ENCODE measurements at regions not wholly inside any gene's neighbourhood (a gene's known extent, or its start where the extent isn't known, plus 50 kb on each side); places are given as distances from the start of the nearest gene placed in this dataset.

DNA sequence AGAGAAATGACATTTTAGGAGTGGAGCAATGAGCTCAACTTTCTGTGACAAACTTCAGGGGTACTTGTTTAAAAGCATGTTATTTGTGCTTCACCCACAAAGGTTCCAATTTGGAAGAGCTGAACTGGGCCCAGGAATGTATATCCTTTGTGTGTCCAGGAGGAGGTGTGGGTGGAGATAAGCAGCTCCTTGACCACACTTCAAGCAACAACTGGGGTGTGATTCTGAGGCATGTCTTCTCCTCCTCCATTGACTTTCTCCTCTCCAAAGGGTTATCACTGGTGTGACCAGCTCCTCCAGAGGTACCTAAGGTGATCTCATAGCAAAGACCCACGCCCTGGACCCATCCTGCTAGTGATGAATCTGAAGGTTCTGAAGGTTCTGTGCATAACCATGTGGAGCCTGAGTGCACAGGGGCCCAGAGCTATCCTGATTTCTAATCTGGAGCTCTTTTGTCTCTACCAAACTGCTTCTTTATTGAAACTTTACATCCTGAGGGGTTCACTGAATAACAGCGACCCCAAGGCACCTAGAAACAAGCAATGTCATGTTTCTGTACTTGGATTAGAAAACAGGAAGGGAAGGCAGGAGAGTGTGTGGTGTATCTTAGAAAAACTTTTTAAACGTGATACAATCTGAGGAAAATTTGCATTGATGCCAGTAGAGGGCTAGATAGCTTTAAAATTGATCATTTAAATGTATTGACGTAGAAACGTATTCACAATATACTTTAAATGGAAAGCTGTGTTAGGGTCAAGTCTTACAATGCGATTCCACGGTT, 60.9 kb upstream of the CD93 start:
- Histone ChIP-seq H3K9me3 (ENCODE audit: control insufficient read depth in 2 of 2, insufficient read depth in 1 of 2, low read depth in 1 of 2, low read length in 1 of 2) (peaks cover 0 to 4% of the 10 kb centered on the region in 2 donors), H3K4me1 (ENCODE audit: control insufficient read depth in 3 of 3, insufficient read depth in 2 of 3, low read depth in 1 of 3, low read length in 2 of 3) (peaks cover 0 to 13% (median 4%) of the 10 kb centered on the region in 3 donors), H3K27me3 (ENCODE audit: control insufficient read depth in 3 of 3, insufficient read depth in 3 of 3, low read length in 3 of 3) (no peaks in the 10 kb centered on the region), H3K27ac (ENCODE audit: low read depth in 1 of 3, low read length in 2 of 3) (peak overlapping the region in 1 of 3 donors; percentile 94), H3K4me3 (ENCODE audit: low read depth in 1 of 3, low read length in 3 of 3) (no peak overlapping the region), H3K36me3 (ENCODE audit: control insufficient read depth in 3 of 3, insufficient read depth in 2 of 3, low read depth in 1 of 3, low read length in 3 of 3) (no peaks in the 10 kb centered on the region)
- DNase-seq (no peak), FAIRE-seq (no peak)
- WGBS, 3 donors: 68 to 85% (median 76%) methylated on average over 7 of the region's 7 CpGs

DNA sequence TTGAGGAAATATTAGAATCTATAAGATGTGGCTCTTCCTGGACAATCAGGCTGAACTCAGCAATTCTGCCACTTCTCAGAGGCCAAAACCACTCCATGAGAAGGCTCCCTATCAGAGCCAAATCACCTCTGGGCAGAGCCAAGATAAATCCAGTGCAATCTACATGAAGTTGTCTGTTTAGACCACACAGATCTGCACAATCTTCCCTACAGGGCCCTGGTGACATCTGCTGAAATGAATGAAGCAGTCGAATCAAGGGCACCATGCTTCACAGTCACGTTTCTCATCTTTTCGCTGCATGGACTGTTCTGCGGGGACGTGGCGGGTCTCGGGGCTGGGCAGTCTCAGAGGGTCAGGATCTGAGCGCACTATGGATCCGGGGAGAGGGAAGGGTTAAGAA, 60.1 kb upstream of the CD93 start:
- peaks cover 0 to 4% of the 10 kb centered on the region in 2 donors for H3K9me3 ChIP-seq (ENCODE audit: control insufficient read depth in 2 of 2, insufficient read depth in 1 of 2, low read depth in 1 of 2, low read length in 1 of 2)
- H3K4me3 ChIP-seq (ENCODE audit: low read depth in 1 of 3, low read length in 3 of 3): no peak overlapping the region
- peaks cover 0 to 5% (median 4%) of the 10 kb centered on the region in 3 donors for H3K4me1 ChIP-seq (ENCODE audit: control insufficient read depth in 3 of 3, insufficient read depth in 2 of 3, low read depth in 1 of 3, low read length in 2 of 3)
- no peak for FAIRE-seq
- H3K27me3 ChIP-seq (ENCODE audit: control insufficient read depth in 3 of 3, insufficient read depth in 3 of 3, low read length in 3 of 3): no peaks in the 10 kb centered on the region
- no peaks in the 10 kb centered on the region for H3K36me3 ChIP-seq (ENCODE audit: control insufficient read depth in 3 of 3, insufficient read depth in 2 of 3, low read depth in 1 of 3, low read length in 3 of 3)
- DNase-seq: no peak
- no peak overlapping the region for H3K27ac ChIP-seq (ENCODE audit: low read depth in 1 of 3, low read length in 2 of 3)
- 96 to 98% (median 96%) methylated on average over 9 of the region's 9 CpGs for WGBS, 3 donors

DNA sequence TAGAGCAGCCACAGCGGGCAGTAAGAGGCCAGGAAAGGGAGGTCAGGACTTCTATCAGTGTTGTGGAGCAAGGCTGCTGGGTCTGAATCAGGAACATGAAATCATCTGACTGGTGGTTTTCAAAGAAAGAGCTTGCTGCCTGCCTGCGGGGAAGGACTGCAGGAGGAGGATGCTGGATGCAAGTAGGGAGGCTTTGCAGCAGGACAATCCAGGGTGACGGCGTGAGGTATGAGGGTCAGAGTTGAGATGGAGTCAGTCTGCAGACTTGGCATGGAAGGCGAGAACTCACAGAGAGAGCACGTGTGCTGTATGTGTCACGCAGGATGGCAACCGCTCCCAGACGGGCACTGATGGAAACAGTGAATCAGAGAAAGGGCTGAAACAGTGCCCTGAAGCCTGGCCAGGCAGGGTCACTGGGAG, 59.2 kb upstream of the CD93 start:
- 79 to 87% (median 87%) methylated on average over 9 of the region's 9 CpGs for WGBS, 3 donors
- Histone ChIP-seq H3K4me1 (ENCODE audit: control insufficient read depth in 3 of 3, insufficient read depth in 2 of 3, low read depth in 1 of 3, low read length in 2 of 3) (peaks cover 0 to 5% (median 4%) of the 10 kb centered on the region in 3 donors), H3K4me3 (ENCODE audit: low read depth in 1 of 3, low read length in 3 of 3) (no peak overlapping the region), H3K9me3 (ENCODE audit: control insufficient read depth in 2 of 2, insufficient read depth in 1 of 2, low read depth in 1 of 2, low read length in 1 of 2) (peaks cover 0 to 4% of the 10 kb centered on the region in 2 donors), H3K36me3 (ENCODE audit: control insufficient read depth in 3 of 3, insufficient read depth in 2 of 3, low read depth in 1 of 3, low read length in 3 of 3) (no peaks in the 10 kb centered on the region), H3K27me3 (ENCODE audit: control insufficient read depth in 3 of 3, insufficient read depth in 3 of 3, low read length in 3 of 3) (no peaks in the 10 kb centered on the region), H3K27ac (ENCODE audit: low read depth in 1 of 3, low read length in 2 of 3) (no peak overlapping the region)
- FAIRE-seq (no peak), DNase-seq (no peak)

DNA sequence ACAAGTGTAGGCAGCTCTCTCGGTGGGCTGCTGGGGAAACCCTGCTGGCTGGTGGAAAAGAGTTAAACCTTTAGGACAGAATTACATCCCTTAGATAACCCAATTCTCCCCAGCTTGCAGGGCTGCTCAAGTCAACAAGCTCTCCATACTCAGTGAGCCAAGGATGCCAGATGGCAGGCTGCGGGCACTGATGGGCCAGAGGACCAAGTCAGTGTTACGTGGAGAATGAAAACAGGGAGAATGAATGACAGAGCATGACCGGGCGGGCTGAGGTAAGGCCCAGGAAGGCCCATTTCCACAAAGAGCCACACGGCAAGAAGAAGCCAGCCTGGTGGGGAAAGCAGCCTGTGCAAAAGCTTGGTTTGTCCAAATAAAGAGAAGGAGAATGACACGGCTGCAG, 58.7 kb upstream of the CD93 start:
- peaks cover 0 to 4% of the 10 kb centered on the region in 2 donors for H3K9me3 ChIP-seq (ENCODE audit: control insufficient read depth in 2 of 2, insufficient read depth in 1 of 2, low read depth in 1 of 2, low read length in 1 of 2)
- H3K27me3 ChIP-seq (ENCODE audit: control insufficient read depth in 3 of 3, insufficient read depth in 3 of 3, low read length in 3 of 3): no peaks in the 10 kb centered on the region
- no peak for FAIRE-seq
- no peak for DNase-seq
- peaks cover 0 to 5% (median 4%) of the 10 kb centered on the region in 3 donors for H3K4me1 ChIP-seq (ENCODE audit: control insufficient read depth in 3 of 3, insufficient read depth in 2 of 3, low read depth in 1 of 3, low read length in 2 of 3)
- 85 to 91% (median 88%) methylated on average over 7 of the region's 7 CpGs for WGBS, 3 donors
- H3K27ac ChIP-seq (ENCODE audit: low read depth in 1 of 3, low read length in 2 of 3): no peak overlapping the region
- H3K4me3 ChIP-seq (ENCODE audit: low read depth in 1 of 3, low read length in 3 of 3): no peak overlapping the region
- no peaks in the 10 kb centered on the region for H3K36me3 ChIP-seq (ENCODE audit: control insufficient read depth in 3 of 3, insufficient read depth in 2 of 3, low read depth in 1 of 3, low read length in 3 of 3)

DNA sequence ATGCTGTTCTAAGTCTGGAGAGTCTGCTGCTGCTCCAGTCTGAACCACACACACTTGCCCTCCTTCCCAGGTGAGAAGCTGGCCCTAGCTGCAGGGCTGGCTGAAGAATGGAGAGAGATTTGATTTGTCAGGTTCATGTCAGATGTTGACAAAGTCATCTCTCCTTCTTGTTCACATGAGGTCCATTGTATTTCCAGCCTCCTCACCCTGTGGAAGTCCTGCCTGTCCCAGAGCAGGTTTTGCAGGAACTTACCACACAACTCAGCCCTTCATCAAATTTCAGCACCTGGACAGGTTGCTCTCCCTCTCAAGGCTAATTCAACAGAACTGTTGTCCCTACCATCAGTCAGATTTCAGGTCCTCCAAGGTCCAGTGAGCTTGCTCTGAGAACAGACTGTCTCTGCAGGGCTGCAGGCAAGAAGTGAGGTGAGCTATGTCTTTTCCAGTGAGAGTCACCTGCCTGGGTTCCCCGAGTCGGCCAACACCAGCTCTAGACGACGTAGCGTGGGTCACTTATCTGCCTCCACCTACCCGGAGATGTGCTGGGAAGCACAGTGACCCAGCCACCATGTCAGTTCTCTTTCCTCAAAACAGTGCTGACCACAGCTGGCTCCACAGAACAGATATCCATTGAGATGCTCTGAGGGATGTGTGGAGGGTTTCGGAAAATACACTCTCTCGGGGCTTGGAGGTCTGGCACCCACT, 58.0 kb upstream of the CD93 start:
- no peak overlapping the region for H3K4me3 ChIP-seq (ENCODE audit: low read depth in 1 of 3, low read length in 3 of 3)
- H3K27me3 ChIP-seq (ENCODE audit: control insufficient read depth in 3 of 3, insufficient read depth in 3 of 3, low read length in 3 of 3): no peaks in the 10 kb centered on the region
- DNase-seq (no peak), FAIRE-seq (no peak)
- 93 to 95% (median 94%) methylated on average over 8 of the region's 8 CpGs for WGBS, 3 donors
- H3K4me1 ChIP-seq (ENCODE audit: control insufficient read depth in 3 of 3, insufficient read depth in 2 of 3, low read depth in 1 of 3, low read length in 2 of 3): peaks cover 0 to 5% (median 4%) of the 10 kb centered on the region in 3 donors
- H3K27ac ChIP-seq (ENCODE audit: low read depth in 1 of 3, low read length in 2 of 3): no peak overlapping the region
- peaks cover 0 to 4% of the 10 kb centered on the region in 2 donors for H3K9me3 ChIP-seq (ENCODE audit: control insufficient read depth in 2 of 2, insufficient read depth in 1 of 2, low read depth in 1 of 2, low read length in 1 of 2)
- no peaks in the 10 kb centered on the region for H3K36me3 ChIP-seq (ENCODE audit: control insufficient read depth in 3 of 3, insufficient read depth in 2 of 3, low read depth in 1 of 3, low read length in 3 of 3)

DNA sequence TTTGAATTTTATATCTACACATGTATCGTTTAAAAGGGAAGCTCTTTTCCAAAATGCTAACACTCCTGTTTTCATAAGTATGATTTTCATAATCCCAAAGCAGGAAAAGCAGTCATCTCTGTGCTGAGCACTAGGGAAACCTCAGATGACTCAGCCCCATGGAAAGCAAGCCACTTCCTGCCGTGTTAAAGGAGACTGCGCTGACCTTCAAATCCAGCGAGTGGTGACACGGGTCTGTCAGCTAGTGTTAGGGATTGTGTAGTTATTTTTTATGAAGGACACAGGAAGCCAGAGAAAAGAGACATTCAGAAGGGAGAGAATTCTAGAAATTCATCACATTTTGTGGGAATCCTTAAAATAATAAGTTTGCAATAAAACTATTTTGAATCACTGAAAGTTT, 57.0 kb upstream of the CD93 start:
- H3K4me1 ChIP-seq (ENCODE audit: control insufficient read depth in 3 of 3, insufficient read depth in 2 of 3, low read depth in 1 of 3, low read length in 2 of 3): peaks cover 0 to 4% (median 3%) of the 10 kb centered on the region in 3 donors
- no peak overlapping the region for H3K27ac ChIP-seq (ENCODE audit: low read depth in 1 of 3, low read length in 2 of 3)
- H3K9me3 ChIP-seq (ENCODE audit: control insufficient read depth in 2 of 2, insufficient read depth in 1 of 2, low read depth in 1 of 2, low read length in 1 of 2): peaks cover 0 to 4% of the 10 kb centered on the region in 2 donors
- WGBS, 3 donors: 22 to 30% (median 23%) methylated on average over 5 of the region's 5 CpGs
- DNase-seq (peak in 1 of 2 donors; percentile 35), FAIRE-seq (no peak)
- no peak overlapping the region for H3K4me3 ChIP-seq (ENCODE audit: low read depth in 1 of 3, low read length in 3 of 3)
- no peaks in the 10 kb centered on the region for H3K27me3 ChIP-seq (ENCODE audit: control insufficient read depth in 3 of 3, insufficient read depth in 3 of 3, low read length in 3 of 3)
- no peaks in the 10 kb centered on the region for H3K36me3 ChIP-seq (ENCODE audit: control insufficient read depth in 3 of 3, insufficient read depth in 2 of 3, low read depth in 1 of 3, low read length in 3 of 3)

DNA sequence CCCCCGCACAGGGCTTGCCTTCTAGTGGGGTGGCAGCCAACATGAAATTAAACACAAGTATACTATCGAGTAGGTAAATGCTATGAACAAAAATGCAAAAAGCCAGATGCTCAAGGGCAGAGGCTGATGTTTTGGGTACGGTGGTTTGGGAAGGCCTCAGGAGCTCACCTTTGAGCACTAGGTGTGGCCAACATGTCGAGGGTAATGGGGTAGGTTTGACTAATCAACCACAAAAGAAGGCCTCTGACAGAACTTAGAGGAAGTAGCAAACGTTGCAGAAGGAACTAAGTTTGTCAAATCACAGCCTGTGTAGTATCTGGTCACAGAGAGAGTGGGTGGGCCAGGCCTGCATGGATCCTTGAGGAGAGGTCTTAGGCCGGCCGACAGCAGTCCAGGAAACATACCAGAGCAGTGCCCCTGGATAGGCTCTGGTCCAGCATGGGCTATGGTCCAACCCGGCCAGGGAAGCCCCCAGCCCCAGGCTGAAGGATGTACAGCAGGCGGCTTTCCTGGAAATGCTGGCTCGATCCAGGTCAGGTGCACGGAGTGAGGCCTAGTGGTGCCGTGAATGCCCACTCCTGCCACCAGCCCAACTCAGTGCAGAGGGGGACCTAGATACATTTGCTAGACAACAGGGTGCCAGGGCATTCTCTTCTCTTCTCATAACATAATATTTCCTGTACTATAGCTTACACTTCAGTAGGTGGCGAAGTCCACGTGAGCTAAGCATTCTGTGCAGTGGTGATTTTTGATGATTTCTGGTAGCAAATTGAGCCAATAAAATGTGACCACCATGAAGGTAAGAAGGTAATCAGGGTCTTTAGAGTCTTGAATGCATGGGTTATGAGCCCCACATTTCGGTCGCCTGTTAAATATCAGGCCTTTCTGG, 56.3 kb upstream of the CD93 start:
- Histone ChIP-seq H3K9me3 (ENCODE audit: control insufficient read depth in 2 of 2, insufficient read depth in 1 of 2, low read depth in 1 of 2, low read length in 1 of 2) (no peaks in the 10 kb centered on the region), H3K27ac (ENCODE audit: low read depth in 1 of 3, low read length in 2 of 3) (peak overlapping the region in 1 of 3 donors; percentile 80)
- WGBS, 3 donors: 74 to 81% (median 77%) methylated on average over 16 of the region's 16 CpGs

More for the DNA sequence above, 56.3 kb upstream of the CD93 start:
- no peak overlapping the region for H3K4me3 ChIP-seq (ENCODE audit: low read depth in 1 of 3, low read length in 3 of 3)
- DNase-seq (no peak), FAIRE-seq (no peak)
- H3K36me3 ChIP-seq (ENCODE audit: control insufficient read depth in 3 of 3, insufficient read depth in 2 of 3, low read depth in 1 of 3, low read length in 3 of 3): no peaks in the 10 kb centered on the region
- H3K27me3 ChIP-seq (ENCODE audit: control insufficient read depth in 3 of 3, insufficient read depth in 3 of 3, low read length in 3 of 3): no peaks in the 10 kb centered on the region
- peaks cover 0 to 4% (median 0%) of the 10 kb centered on the region in 3 donors for H3K4me1 ChIP-seq (ENCODE audit: control insufficient read depth in 3 of 3, insufficient read depth in 2 of 3, low read depth in 1 of 3, low read length in 2 of 3)
